Stimulated activated CD8-positive, alpha-beta memory T cell treated with anti-CD3 and anti-CD28 coated beads, Interleukin-15, amount 100 ng/mL, for 1 hour (primary cell): ENCODE measurements at regions not wholly inside any gene's neighbourhood (a gene's known extent, or its start where the extent isn't known, plus 50 kb on each side); places are given as distances from the start of the nearest gene placed in this dataset.
"Not testable (repeated sequence)": the region's sequence is repeated elsewhere in the genome, so short reads cannot be mapped to it uniquely, and the experiment has no call there.

Source experiments
- DNase-seq: peaks from one replicate; pipeline ENCODE4 v3.0.0-alpha.2; 2020; ENCODE audit warnings: low read depth

- DNase-seq = no peak
Observed at GRCh38 chrX:15116900-15117299, 153.0 kb downstream of the ASB9 start.

- no peak for DNase-seq
Observed at GRCh38 chrX:15114743-15115566, 154.9 kb downstream of the ASB9 start.

- no peak for DNase-seq
Observed at GRCh38 chrX:15107367-15107988, 162.4 kb downstream of the ASB9 start.

GRCh38 chrX:15098505-15098904, 171.4 kb downstream of the ASB9 start:
- no peak for DNase-seq

- DNase-seq = no peak
Observed at GRCh38 chrX:15087747-15088146, 182.1 kb downstream of the ASB9 start.

- no peak for DNase-seq
Observed at GRCh38 chrX:15073313-15073712, 196.6 kb downstream of the ASB9 start.

GRCh38 chrX:15072880-15073279, 197.0 kb downstream of the ASB9 start:
- DNase-seq = no peak

GRCh38 chrX:15072259-15072658, 197.6 kb downstream of the ASB9 start:
- DNase-seq = no peak

GRCh38 chrX:15059474-15059873, 186.3 kb downstream of the MOSPD2 start:
- no peak for DNase-seq

- no peak for DNase-seq
Observed at GRCh38 chrX:15056044-15056443, 182.8 kb downstream of the MOSPD2 start.

GRCh38 chrX:15055146-15055930, 182.1 kb downstream of the MOSPD2 start:
- DNase-seq = no peak

GRCh38 chrX:15050395-15050794, 177.2 kb downstream of the MOSPD2 start:
- DNase-seq = no peak

GRCh38 chrX:15043538-15043937, 170.3 kb downstream of the MOSPD2 start:
- DNase-seq = no peak

GRCh38 chrX:15033917-15034316, 160.7 kb downstream of the MOSPD2 start:
- no peak for DNase-seq

GRCh38 chrX:15017491-15017890, 144.3 kb downstream of the MOSPD2 start:
- DNase-seq = no peak

GRCh38 chrX:15016051-15016450, 142.8 kb downstream of the MOSPD2 start:
- no peak for DNase-seq

GRCh38 chrX:15014281-15014680, 141.1 kb downstream of the MOSPD2 start:
- DNase-seq = no peak

- no peak for DNase-seq
Observed at GRCh38 chrX:15013461-15013860, 140.2 kb downstream of the MOSPD2 start.

- DNase-seq = no peak
Observed at GRCh38 chrX:14997271-14997670, 124.0 kb downstream of the MOSPD2 start.

GRCh38 chrX:14984425-14984824, 111.2 kb downstream of the MOSPD2 start:
- not testable (repeated sequence) for DNase-seq
